Adrenal gland (tissue), 5 donors: ENCODE measurements at regions not wholly inside any gene's neighbourhood (a gene's known extent, or its start where the extent isn't known, plus 50 kb on each side); places are given as distances from the start of the nearest gene placed in this dataset.

Source experiments
- POLR2A ChIP-seq, 2 donors: fragments of 450-650 bp; IDR thresholded peaks; one replicate each; pipeline ENCODE4 v1.6.1; 2017; ENCODE audit warnings: antibody characterized with exemption in 2 of 2, mild to moderate bottlenecking in 2 of 2, moderate library complexity in 1 of 2
- TF ChIP-seq, protein P1 (sequence below), 6 experiments: fragments of 450-650 bp in 4 of 6; fragments of 200-600 bp in 2 of 6; sonication (generic) in 1 of 6; IDR thresholded peaks; 1 replicate in 5 of 6; 2 replicates in 1 of 6; pipeline versions ENCODE4 v1.5.1 to v1.8.0; 2016 to 2021; ENCODE audit warnings: antibody characterized with exemption in 6 of 6, mild to moderate bottlenecking in 2 of 6, moderate library complexity in 1 of 6
- donor health status: DM: no; HTN: no; CAD: no.

- TF ChIP-seq, protein P1, sequence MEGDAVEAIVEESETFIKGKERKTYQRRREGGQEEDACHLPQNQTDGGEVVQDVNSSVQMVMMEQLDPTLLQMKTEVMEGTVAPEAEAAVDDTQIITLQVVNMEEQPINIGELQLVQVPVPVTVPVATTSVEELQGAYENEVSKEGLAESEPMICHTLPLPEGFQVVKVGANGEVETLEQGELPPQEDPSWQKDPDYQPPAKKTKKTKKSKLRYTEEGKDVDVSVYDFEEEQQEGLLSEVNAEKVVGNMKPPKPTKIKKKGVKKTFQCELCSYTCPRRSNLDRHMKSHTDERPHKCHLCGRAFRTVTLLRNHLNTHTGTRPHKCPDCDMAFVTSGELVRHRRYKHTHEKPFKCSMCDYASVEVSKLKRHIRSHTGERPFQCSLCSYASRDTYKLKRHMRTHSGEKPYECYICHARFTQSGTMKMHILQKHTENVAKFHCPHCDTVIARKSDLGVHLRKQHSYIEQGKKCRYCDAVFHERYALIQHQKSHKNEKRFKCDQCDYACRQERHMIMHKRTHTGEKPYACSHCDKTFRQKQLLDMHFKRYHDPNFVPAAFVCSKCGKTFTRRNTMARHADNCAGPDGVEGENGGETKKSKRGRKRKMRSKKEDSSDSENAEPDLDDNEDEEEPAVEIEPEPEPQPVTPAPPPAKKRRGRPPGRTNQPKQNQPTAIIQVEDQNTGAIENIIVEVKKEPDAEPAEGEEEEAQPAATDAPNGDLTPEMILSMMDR (IDR thresholded peaks at IDR 0.05) = no peak
- no peak for TF ChIP-seq POLR2A (IDR thresholded peaks at IDR 0.05)
These were observed 308.7 kb downstream of the CD83 start for GRCh38 chr6:14426281-14426680.
